ENCODE measurements at regions not wholly inside any gene's neighbourhood (a gene's known extent, or its start where the extent isn't known, plus 50 kb on each side); places are given as distances from the start of the nearest gene placed in this dataset.
"Not testable (repeated sequence)": the region's sequence is repeated elsewhere in the genome, so short reads cannot be mapped to it uniquely, and the experiment has no call there.

DNA sequence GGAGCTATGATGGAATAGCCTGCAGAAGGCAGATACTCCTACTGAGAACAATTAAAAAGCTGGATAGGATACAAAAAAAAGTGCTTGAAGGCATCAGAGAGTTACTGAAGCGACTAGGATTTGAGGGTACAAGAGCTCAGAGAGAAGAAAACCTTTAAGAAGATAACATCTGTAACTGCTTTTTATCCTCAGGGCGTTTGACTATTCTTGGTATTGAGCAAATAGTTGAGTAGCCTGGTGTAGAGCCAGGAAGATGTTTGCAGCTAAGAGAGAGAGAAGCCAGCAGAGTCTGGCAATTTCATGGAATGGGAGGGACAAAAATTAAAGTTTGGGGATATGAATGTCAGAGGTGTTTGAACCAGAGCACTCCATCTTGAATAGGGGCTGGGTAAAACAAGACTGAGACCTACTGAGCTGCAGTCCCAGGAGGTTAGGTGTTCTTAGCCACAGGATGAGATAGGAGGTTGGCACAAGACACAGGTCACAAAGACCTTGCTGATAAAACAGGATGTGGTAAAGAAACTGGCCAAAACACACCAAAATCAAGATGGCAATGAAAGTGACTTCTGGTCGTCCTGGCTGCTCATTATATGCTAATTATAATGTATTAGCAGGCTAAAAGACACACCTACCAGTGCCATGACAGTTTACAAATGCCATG lies 428.8 kb downstream of the SH2D4B start (continued):
- no peak for TF ChIP-seq EP300 (IDR thresholded peaks at IDR 0.05; ENCODE audit: borderline replicate concordance in 1 of 2, low read depth in 2 of 2, low read length in 2 of 2)

- H3K27ac ChIP-seq (ENCODE audit: low read depth, low read length); H3K4me1 ChIP-seq (replicated peaks in 1 of 4; ENCODE audit: control insufficient read depth in 3 of 4, insufficient read depth in 4 of 4, low read length in 3 of 4); H3K36me3 ChIP-seq (ENCODE audit: control insufficient read depth in 2 of 4, insufficient read depth in 4 of 4, low read length in 3 of 4); H4K5ac ChIP-seq (ENCODE audit: insufficient read length, low read depth, low read length); H2BK20ac ChIP-seq (ENCODE audit: low read length); H3K4ac ChIP-seq (replicated peaks; ENCODE audit: insufficient read length, low read depth, low read length); H2BK120ac ChIP-seq (replicated peaks; ENCODE audit: low read depth, low read length); H3K4me3 ChIP-seq (ENCODE audit: extremely low read depth in 1 of 4, insufficient read depth in 2 of 4, low read depth in 3 of 4, low read length in 4 of 4); H3K4me2 ChIP-seq (ENCODE audit: insufficient read depth in 1 of 2, low read depth in 2 of 2, low read length in 2 of 2); H3K79me2 ChIP-seq (ENCODE audit: control insufficient read depth in 1 of 2, insufficient read depth in 2 of 2, low read length in 2 of 2); FAIRE-seq; H3K18ac ChIP-seq (ENCODE audit: extremely low read depth, low read length); H3K9me3 ChIP-seq (ENCODE audit: insufficient read depth in 2 of 2, low read depth in 1 of 2, low read length in 1 of 2); H3K27me3 ChIP-seq (replicated peaks in 1 of 4; ENCODE audit: control insufficient read depth in 3 of 4, extremely low read depth in 1 of 4, insufficient read depth in 3 of 4, low read length in 3 of 4); H3K56ac ChIP-seq (replicated peaks; ENCODE audit: insufficient read length, low read depth, low read length); H2BK12ac ChIP-seq (ENCODE audit: low read depth, low read length); DNase-seq (ENCODE audit: low read depth in 1 of 2, low spot score in 2 of 2); H3K14ac ChIP-seq (ENCODE audit: insufficient read length); H3K9ac ChIP-seq (replicated peaks in 1 of 4; ENCODE audit: extremely low read depth in 1 of 4, low read depth in 3 of 4, low read length in 3 of 4); H4K91ac ChIP-seq (replicated peaks; ENCODE audit: insufficient read length, low read length); H3K23me2 ChIP-seq (ENCODE audit: low read depth, low read length); H2AK5ac ChIP-seq (ENCODE audit: low read depth, low read length); H3K79me1 ChIP-seq (ENCODE audit: low read depth, low read length); H2BK5ac ChIP-seq (ENCODE audit: low read depth, low read length); H3K23ac ChIP-seq (ENCODE audit: insufficient read length); H4K20me1 ChIP-seq (replicated peaks in 1 of 2; ENCODE audit: control insufficient read depth in 1 of 2, insufficient read depth in 2 of 2, low read length in 2 of 2); POLR2A ChIA-PET (ENCODE audit: partially characterized antibody); H2AFZ ChIP-seq (ENCODE audit: low read length); H4K8ac ChIP-seq (ENCODE audit: extremely low read depth, insufficient read depth, low read length); H2BK15ac ChIP-seq (ENCODE audit: low read length): not testable (repeated sequence)
- CTCF ChIA-PET (ENCODE audit: partially characterized antibody) = interaction anchor here (1.3 to 1.5 kb wide), 2 partner anchors 22 to 52 kb away, joined by 3 to 4 read pairs; no protein-coding TSS in a partner anchor
- 86% methylated on average over 4 of the region's 4 CpGs; no CpG with 5 or more reads in 1 of the 2 experiments for WGBS, 2 experiments (ENCODE audit: extremely low coverage in 1 of 2, insufficient coverage in 1 of 2, insufficient read length in 1 of 2, insufficient replicate concordance in 2 of 2, low coverage in 1 of 2, low lambda C conversion rate in 2 of 2, missing lambda C conversion rate in 1 of 2)
Observed at GRCh38 chr10:80967357-80967756, 429.7 kb downstream of the SH2D4B start.
